Muscle layer of duodenum (tissue), 2 donors: ENCODE measurements at regions not wholly inside any gene's neighbourhood (a gene's known extent, or its start where the extent isn't known, plus 50 kb on each side); places are given as distances from the start of the nearest gene placed in this dataset.

ENCODE experiments used
- H3K27ac ChIP-seq: one replicate; pipeline ENCODE4 v1.7.0; 2013; ENCODE audit warnings: mild to moderate bottlenecking, low read length
- H3K27me3 ChIP-seq: one replicate; pipeline ENCODE4 v1.7.0; 2013; ENCODE audit warnings: low read depth, mild to moderate bottlenecking, control low read depth, low read length
- H3K36me3 ChIP-seq, 2 donors: one replicate each; pipeline ENCODE4 v1.7.0; 2013; ENCODE audit warnings: low read length in 2 of 2, control low read depth in 1 of 2, mild to moderate bottlenecking in 1 of 2; ENCODE audit not compliant: insufficient read depth in 2 of 2, control insufficient read depth in 1 of 2
- H3K4me1 ChIP-seq, 2 donors: one replicate each; pipeline ENCODE4 v1.7.0; 2013; ENCODE audit warnings: low read length in 2 of 2, mild to moderate bottlenecking in 2 of 2, control low read depth in 1 of 2, moderate library complexity in 1 of 2; ENCODE audit not compliant: insufficient read depth in 2 of 2, control insufficient read depth in 1 of 2
- H3K4me3 ChIP-seq, 2 donors: one replicate each; pipeline ENCODE4 v1.7.0; 2013; ENCODE audit warnings: low read length in 2 of 2, low read depth in 1 of 2, mild to moderate bottlenecking in 1 of 2
- H3K9me3 ChIP-seq, 2 donors: one replicate each; pipeline ENCODE4 v1.7.0; 2013; ENCODE audit warnings: low read length in 2 of 2, control low read depth in 1 of 2, mild to moderate bottlenecking in 1 of 2; ENCODE audit not compliant: control insufficient read depth in 1 of 2
- donor health status: healthy.

DNA sequence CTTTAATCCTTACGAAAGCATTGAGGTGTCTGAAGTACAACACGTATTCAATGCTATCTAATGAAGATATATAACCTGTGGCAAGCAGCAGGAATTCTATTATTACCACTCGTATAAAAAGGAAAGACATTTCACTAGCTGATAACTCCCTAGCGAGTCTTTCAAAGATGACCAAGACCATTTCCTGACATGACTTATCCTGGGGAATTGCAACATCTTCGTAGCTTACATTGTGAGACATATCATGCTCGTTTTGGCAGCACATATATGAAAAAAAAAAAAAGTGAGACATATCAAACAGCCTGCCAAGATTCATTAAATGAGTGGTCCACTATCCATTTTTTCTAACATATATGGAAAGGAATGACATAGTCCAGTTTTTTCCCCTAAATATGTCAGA lies 337.0 kb downstream of the FSCB start:
- Histone ChIP-seq H3K4me3 (no peak overlapping the region), H3K27ac (no peak overlapping the region)

GRCh38 chr14:44168566-44168965 lies 338.5 kb downstream of the FSCB start:
- no peaks in the 10 kb centered on the region for H3K36me3 ChIP-seq
- H3K4me3 ChIP-seq: no peak overlapping the region
- H3K4me1 ChIP-seq: no peaks in the 10 kb centered on the region
- H3K9me3 ChIP-seq: no peaks in the 10 kb centered on the region
- no peaks in the 10 kb centered on the region for H3K27me3 ChIP-seq
- no peak overlapping the region for H3K27ac ChIP-seq

More for the DNA sequence above, 337.0 kb downstream of the FSCB start:
- Histone ChIP-seq H3K9me3 (no peaks in the 10 kb centered on the region), H3K4me1 (no peaks in the 10 kb centered on the region), H3K27me3 (no peaks in the 10 kb centered on the region), H3K36me3 (no peaks in the 10 kb centered on the region)

DNA sequence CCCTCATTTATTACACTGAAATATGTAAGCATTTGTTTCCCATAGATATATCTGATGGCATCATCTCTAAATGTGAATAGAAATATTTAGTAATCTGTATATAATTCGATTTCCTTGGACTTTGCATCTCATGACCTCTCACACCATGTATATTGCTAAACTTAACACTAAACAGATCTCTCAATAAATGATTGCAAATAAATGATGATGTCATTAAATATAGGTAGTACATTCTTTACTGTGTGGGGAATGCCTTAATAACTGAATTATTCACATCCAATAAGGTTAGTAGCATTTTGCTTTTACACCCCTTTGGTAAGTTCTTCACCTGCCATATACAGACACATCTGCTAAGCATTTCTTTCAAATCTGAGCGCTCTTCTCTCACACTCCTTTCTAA lies 340.5 kb downstream of the FSCB start:
- no peak overlapping the region for H3K27ac ChIP-seq
- no peaks in the 10 kb centered on the region for H3K27me3 ChIP-seq
- H3K9me3 ChIP-seq: no peaks in the 10 kb centered on the region
- no peak overlapping the region for H3K4me3 ChIP-seq
- H3K36me3 ChIP-seq: no peaks in the 10 kb centered on the region
- H3K4me1 ChIP-seq: no peaks in the 10 kb centered on the region

- no peaks in the 10 kb centered on the region for H3K36me3 ChIP-seq
- H3K4me3 ChIP-seq: no peak overlapping the region
- no peaks in the 10 kb centered on the region for H3K4me1 ChIP-seq
- H3K27ac ChIP-seq: no peak overlapping the region
- H3K9me3 ChIP-seq: no peaks in the 10 kb centered on the region
- H3K27me3 ChIP-seq: no peaks in the 10 kb centered on the region
These were observed 341.1 kb downstream of the FSCB start for GRCh38 chr14:44165936-44166335.

DNA sequence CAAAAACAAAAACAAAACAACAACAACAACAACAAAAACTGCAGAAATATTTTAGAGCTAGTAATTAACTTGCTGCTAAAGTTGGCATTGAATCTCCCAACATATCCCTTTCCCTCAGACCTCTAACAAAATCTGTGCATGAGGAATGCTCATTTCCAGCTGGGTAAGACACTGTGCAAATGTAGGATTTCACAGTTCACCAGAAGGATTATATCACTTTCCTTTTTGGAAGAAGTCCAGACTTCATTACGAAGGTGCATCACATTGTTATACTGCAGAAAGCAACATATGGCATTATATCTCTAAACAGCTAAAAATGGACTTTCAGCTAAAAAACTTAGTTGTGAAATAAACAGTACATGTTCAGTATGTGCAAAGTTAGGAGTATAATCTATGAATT lies 341.8 kb downstream of the FSCB start:
- Histone ChIP-seq H3K36me3 (no peaks in the 10 kb centered on the region), H3K27me3 (no peaks in the 10 kb centered on the region), H3K4me1 (no peaks in the 10 kb centered on the region), H3K4me3 (no peak overlapping the region), H3K27ac (no peak overlapping the region), H3K9me3 (no peaks in the 10 kb centered on the region)

DNA sequence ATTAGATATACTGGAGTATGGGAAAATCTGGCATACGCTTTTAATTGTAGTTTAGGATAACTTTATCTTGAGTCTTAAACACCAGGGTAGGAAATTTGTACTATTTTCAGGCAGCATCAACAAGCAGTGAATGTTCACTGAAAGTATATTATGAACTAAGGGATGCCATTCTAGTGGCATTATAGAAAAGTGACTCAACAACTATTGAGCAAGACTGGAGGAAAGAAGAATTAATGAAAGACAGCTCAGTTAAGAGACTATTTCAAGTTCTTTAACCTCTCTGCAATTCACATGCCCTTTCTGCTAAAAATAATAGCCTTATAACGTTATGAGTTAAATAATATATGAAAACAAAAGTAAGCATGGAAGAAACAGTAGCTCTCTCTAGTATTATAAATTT lies 343.1 kb downstream of the FSCB start:
- no peak overlapping the region for H3K4me3 ChIP-seq
- no peaks in the 10 kb centered on the region for H3K36me3 ChIP-seq
- no peaks in the 10 kb centered on the region for H3K4me1 ChIP-seq
- H3K27ac ChIP-seq: no peak overlapping the region
- H3K9me3 ChIP-seq: no peaks in the 10 kb centered on the region
- H3K27me3 ChIP-seq: no peaks in the 10 kb centered on the region

- Histone ChIP-seq H3K9me3 (no peaks in the 10 kb centered on the region), H3K36me3 (no peaks in the 10 kb centered on the region), H3K27ac (no peak overlapping the region), H3K4me3 (no peak overlapping the region), H3K27me3 (no peaks in the 10 kb centered on the region), H3K4me1 (no peaks in the 10 kb centered on the region)
These were observed 344.9 kb downstream of the FSCB start for GRCh38 chr14:44162197-44162596.

DNA sequence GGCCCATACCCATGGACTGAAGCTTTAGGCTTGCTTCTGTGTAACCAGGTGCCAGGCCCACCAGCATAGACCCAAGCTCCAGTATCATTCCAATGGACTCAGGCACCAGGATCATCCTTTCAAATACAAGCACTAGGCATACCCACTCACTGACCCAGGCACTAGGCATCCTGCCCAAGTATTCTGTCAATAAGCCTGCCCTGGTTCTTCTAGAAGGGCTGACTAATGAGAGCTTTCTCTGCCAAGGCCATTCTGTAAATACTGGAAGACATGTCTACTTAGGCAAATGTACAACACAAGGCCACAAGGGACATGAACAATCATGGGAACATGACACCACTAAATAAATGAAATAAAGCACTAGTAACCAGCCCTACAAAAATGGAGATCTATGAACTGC lies 352.2 kb downstream of the FSCB start:
- Histone ChIP-seq H3K9me3 (no peaks in the 10 kb centered on the region), H3K27me3 (no peaks in the 10 kb centered on the region)

GRCh38 chr14:44154446-44154845 lies 352.6 kb downstream of the FSCB start:
- Histone ChIP-seq H3K27ac (no peak overlapping the region), H3K9me3 (no peaks in the 10 kb centered on the region), H3K4me1 (no peaks in the 10 kb centered on the region), H3K4me3 (no peak overlapping the region), H3K36me3 (no peaks in the 10 kb centered on the region), H3K27me3 (no peaks in the 10 kb centered on the region)

More for the DNA sequence above, 352.2 kb downstream of the FSCB start:
- Histone ChIP-seq H3K4me1 (no peaks in the 10 kb centered on the region), H3K27ac (no peak overlapping the region), H3K4me3 (no peak overlapping the region), H3K36me3 (no peaks in the 10 kb centered on the region)

- H3K4me1 ChIP-seq: no peaks in the 10 kb centered on the region
- no peak overlapping the region for H3K27ac ChIP-seq
- H3K36me3 ChIP-seq: no peaks in the 10 kb centered on the region
- no peaks in the 10 kb centered on the region for H3K9me3 ChIP-seq
- H3K4me3 ChIP-seq: no peak overlapping the region
- H3K27me3 ChIP-seq: no peaks in the 10 kb centered on the region
These were observed 355.8 kb downstream of the FSCB start for GRCh38 chr14:44151130-44151820.

- Histone ChIP-seq H3K27me3 (no peaks in the 10 kb centered on the region), H3K4me1 (no peaks in the 10 kb centered on the region), H3K4me3 (no peak overlapping the region), H3K36me3 (no peaks in the 10 kb centered on the region), H3K9me3 (no peaks in the 10 kb centered on the region), H3K27ac (no peak overlapping the region)
These were observed 357.5 kb downstream of the FSCB start for GRCh38 chr14:44149597-44149996.

DNA sequence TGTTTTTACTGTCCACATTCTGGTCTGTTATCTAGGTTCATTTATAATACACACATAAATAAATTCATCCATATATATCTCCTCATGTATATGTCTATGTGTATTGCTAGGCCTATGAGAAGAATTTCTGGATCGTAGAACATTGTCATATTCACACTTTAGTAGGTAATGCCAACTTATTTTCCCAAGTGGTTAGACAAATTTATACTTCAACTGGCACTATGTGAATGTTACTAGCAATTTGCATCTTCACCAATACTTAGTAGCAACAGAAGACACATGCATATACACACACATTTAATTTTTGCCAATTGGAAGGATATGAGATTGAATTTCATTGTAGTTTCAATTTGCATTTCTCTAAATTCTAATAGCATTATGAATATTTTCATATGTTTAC lies 365.1 kb downstream of the FSCB start:
- Histone ChIP-seq H3K27me3 (no peaks in the 10 kb centered on the region), H3K4me3 (no peak overlapping the region), H3K4me1 (no peaks in the 10 kb centered on the region), H3K36me3 (no peaks in the 10 kb centered on the region), H3K9me3 (no peaks in the 10 kb centered on the region), H3K27ac (no peak overlapping the region)
